ENCODE measurements at regions not wholly inside any gene's neighbourhood (a gene's known extent, or its start where the extent isn't known, plus 50 kb on each side); places are given as distances from the start of the nearest gene placed in this dataset.

GRCh38 chr5:67528953-67529352 lies 332.4 kb upstream of the CD180 start:
- no peak for TF ChIP-seq CTCF (IDR thresholded peaks at IDR 0.05; ENCODE audit: low read depth, low read length)
- H3K4me3 ChIP-seq (ENCODE audit: low read depth, low read length) = no peak overlapping the region

GRCh38 chr5:67526793-67527192 lies 330.2 kb upstream of the CD180 start:
- TF ChIP-seq CTCF (IDR thresholded peaks at IDR 0.05; ENCODE audit: low read depth, low read length) = no peak
- no peak overlapping the region for H3K4me3 ChIP-seq (ENCODE audit: low read depth, low read length)

- no peak overlapping the region for H3K4me3 ChIP-seq (ENCODE audit: low read depth, low read length)
- no peak for TF ChIP-seq CTCF (IDR thresholded peaks at IDR 0.05; ENCODE audit: low read depth, low read length)
Observed at GRCh38 chr5:67520161-67520908, 323.7 kb upstream of the CD180 start.

GRCh38 chr5:67518227-67518626 lies 321.6 kb upstream of the CD180 start:
- no peak for TF ChIP-seq CTCF (IDR thresholded peaks at IDR 0.05; ENCODE audit: low read depth, low read length)

GRCh38 chr5:67516948-67517565 lies 320.5 kb upstream of the CD180 start:
- no peak overlapping the region for H3K4me3 ChIP-seq (ENCODE audit: low read depth, low read length)
- no peak for TF ChIP-seq CTCF (IDR thresholded peaks at IDR 0.05; ENCODE audit: low read depth, low read length)

More at GRCh38 chr5:67518227-67518626, 321.6 kb upstream of the CD180 start:
- no peak overlapping the region for H3K4me3 ChIP-seq (ENCODE audit: low read depth, low read length)

- H3K4me3 ChIP-seq (ENCODE audit: low read depth, low read length) = no peak overlapping the region
- no peak for TF ChIP-seq CTCF (IDR thresholded peaks at IDR 0.05; ENCODE audit: low read depth, low read length)
Observed at GRCh38 chr5:67515762-67516161, 319.2 kb upstream of the CD180 start.

GRCh38 chr5:67515020-67515689 lies 318.6 kb upstream of the CD180 start:
- H3K4me3 ChIP-seq (ENCODE audit: low read depth, low read length) = no peak overlapping the region
- TF ChIP-seq CTCF (IDR thresholded peaks at IDR 0.05; ENCODE audit: low read depth, low read length) = no peak
